Prostate gland (tissue), 2 donors: ENCODE measurements at regions not wholly inside any gene's neighbourhood (a gene's known extent, or its start where the extent isn't known, plus 50 kb on each side); places are given as distances from the start of the nearest gene placed in this dataset.
"Not testable (repeated sequence)": the region's sequence is repeated elsewhere in the genome, so short reads cannot be mapped to it uniquely, and the experiment has no call there.

Source experiments
- DNase-seq: peaks from one replicate; pipeline ENCODE4 v3.0.0-alpha.2; 2019; ENCODE audit warnings: low spot score
- H3K27ac ChIP-seq, 2 donors: fragments of 200-600 bp; sonication (generic); 2 replicates each; pipeline ENCODE4 v1.5.1; 2017 to 2019
- H3K27me3 ChIP-seq: fragments of 200-600 bp; sonication (generic); replicated peaks from 2 replicates; pipeline ENCODE4 v1.5.1; 2019; ENCODE audit not compliant: insufficient read depth
- H3K36me3 ChIP-seq, 2 donors: fragments of 200-600 bp; sonication (generic); 1 replicate in 1 of 2; 2 replicates in 1 of 2; pipeline versions ENCODE4 v1.5.1 to v1.8.1; 2017 to 2019
- H3K4me1 ChIP-seq: fragments of 200-600 bp; sonication (generic); replicated peaks from 2 replicates; pipeline ENCODE4 v1.5.1; 2019
- H3K4me3 ChIP-seq, 2 donors: fragments of 200-600 bp; sonication (generic); 2 replicates each; pipeline ENCODE4 v1.5.1; 2017 to 2019
- H3K9me3 ChIP-seq: fragments of 200-600 bp; sonication (generic); 2 replicates; pipeline ENCODE4 v1.5.1; 2017
- POLR2A ChIP-seq: fragments of 450-650 bp; IDR thresholded peaks from one replicate; pipeline ENCODE4 v1.6.1; 2016; ENCODE audit warnings: antibody characterized with exemption, mild to moderate bottlenecking
- POLR2AphosphoS5 ChIP-seq: sonication (generic); formaldehyde crosslinking; IDR thresholded peaks from one replicate; pipeline ENCODE4 v1.6.1; 2017; ENCODE audit warnings: antibody characterized with exemption
- WGBS: methylation state at CpG from one replicate; pipeline ENCODE4 v1.1.5; 2018; 5-methylcytosine and 5-hydroxymethylcytosine counted together
- intact Hi-C: fragments of 100-400 bp; cut with DNase I; formaldehyde crosslinking; loops from one replicate; pipeline ENCODE4 v1.14.2; 2022
- small RNA-seq, 2 donors: library from RNA; depleted of rRNA; stranded (forward); fragments of <200 nt; gene quantifications; one replicate each; pipeline ENCODE3, GENCODE V24; 2016
- TF ChIP-seq, protein P1 (sequence below), 4 experiments: fragments of 200-600 bp in 2 of 4; fragments of 450-650 bp in 2 of 4; sonication (generic) in 2 of 4; IDR thresholded peaks; 1 replicate in 3 of 4; 2 replicates in 1 of 4; pipeline ENCODE4 v1.5.1; 2016 to 2019; ENCODE audit warnings: antibody characterized with exemption in 4 of 4, mild to moderate bottlenecking in 2 of 4, moderate library complexity in 2 of 4

DNA sequence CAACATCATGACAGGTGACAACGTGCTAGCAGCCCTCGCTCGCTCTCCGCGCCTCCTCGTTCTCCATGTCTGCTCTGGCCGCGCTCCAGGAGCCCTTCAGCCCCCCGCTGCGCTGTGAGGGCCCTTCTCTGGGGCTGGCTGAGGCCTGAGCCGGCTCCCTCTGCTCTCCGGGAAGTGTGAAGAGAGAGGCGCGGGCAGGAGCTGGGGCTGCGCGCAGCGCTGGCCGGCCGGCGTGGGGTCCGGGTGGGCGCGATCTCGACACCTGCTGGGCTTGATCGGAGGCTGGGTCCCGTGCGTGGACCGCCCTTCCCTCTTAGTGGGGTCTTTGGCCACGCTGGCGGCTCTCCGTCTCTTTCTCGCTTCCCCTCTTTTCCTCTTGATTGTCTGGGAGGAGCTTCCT, 195.5 kb downstream of the ANKRD30BL start:
- no peak overlapping the region for H3K27ac ChIP-seq
- no peaks in the 10 kb centered on the region for H3K9me3 ChIP-seq
- DNase-seq, result no peak
- TF ChIP-seq, protein P1, sequence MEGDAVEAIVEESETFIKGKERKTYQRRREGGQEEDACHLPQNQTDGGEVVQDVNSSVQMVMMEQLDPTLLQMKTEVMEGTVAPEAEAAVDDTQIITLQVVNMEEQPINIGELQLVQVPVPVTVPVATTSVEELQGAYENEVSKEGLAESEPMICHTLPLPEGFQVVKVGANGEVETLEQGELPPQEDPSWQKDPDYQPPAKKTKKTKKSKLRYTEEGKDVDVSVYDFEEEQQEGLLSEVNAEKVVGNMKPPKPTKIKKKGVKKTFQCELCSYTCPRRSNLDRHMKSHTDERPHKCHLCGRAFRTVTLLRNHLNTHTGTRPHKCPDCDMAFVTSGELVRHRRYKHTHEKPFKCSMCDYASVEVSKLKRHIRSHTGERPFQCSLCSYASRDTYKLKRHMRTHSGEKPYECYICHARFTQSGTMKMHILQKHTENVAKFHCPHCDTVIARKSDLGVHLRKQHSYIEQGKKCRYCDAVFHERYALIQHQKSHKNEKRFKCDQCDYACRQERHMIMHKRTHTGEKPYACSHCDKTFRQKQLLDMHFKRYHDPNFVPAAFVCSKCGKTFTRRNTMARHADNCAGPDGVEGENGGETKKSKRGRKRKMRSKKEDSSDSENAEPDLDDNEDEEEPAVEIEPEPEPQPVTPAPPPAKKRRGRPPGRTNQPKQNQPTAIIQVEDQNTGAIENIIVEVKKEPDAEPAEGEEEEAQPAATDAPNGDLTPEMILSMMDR (IDR thresholded peaks at IDR 0.05), result no peak
- TF ChIP-seq POLR2AphosphoS5 (no peak), POLR2A (no peak)
- H3K27me3 ChIP-seq, result no peaks in the 10 kb centered on the region
- 93% methylated on average over 32 of the region's 32 CpGs for WGBS
- no peaks in the 10 kb centered on the region for H3K36me3 ChIP-seq
- H3K4me3 ChIP-seq, result no peak overlapping the region
- no peaks in the 10 kb centered on the region for H3K4me1 ChIP-seq
- intact Hi-C loops, result no loop called here

DNA sequence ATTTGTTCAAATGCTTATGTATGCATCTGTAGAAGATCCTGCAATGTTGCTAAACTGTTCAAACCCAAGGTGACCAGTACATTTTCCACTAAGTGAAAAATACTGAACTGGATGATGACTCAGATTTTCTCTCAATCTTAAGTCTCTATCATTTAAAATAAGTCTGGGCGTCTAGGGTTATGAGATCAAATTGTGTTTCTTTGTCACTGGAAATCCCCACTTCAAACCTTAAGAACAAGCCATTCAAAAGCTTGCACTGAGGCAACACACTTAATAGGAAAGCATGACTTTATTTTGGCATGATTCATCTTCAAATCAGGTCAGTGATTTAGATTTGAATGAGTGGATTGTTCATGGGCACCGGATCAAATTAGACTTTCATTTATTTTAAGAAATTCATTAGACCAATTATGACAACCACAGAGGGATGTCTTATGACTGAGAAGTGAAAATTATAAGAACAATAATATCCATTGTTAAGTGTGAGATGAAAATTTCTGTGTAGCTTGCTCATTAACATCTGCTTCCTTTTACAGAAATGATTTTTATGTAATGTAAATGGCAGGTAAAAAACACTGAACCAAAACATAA, 203.6 kb downstream of the ANKRD30BL start:
- H3K4me3 ChIP-seq, DNase-seq, H3K27ac ChIP-seq, H3K27me3 ChIP-seq, intact Hi-C loops, H3K4me1 ChIP-seq, H3K36me3 ChIP-seq, H3K9me3 ChIP-seq: not testable (repeated sequence)
- 65% methylated on average over 2 of the region's 2 CpGs for WGBS

DNA sequence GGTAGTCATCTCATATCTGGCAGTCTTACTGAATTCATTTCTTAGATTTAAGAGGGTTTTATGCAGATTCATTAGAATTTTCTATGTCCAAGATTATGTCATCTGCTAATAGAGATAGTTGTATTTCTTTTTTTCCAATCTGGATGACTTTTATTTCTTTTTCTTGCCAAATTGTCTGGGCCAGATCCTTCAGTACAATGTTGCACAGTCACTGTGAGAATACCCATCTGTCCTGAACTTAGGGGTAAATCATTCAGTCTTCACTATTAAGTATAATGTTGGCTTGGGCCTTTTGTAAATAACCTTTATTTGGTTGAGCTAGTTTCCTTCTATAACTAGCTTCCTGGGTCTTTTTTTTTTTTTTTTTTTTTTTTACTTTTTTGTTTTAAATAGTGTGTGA, 213.1 kb downstream of the ANKRD30BL start:
- H3K9me3 ChIP-seq, DNase-seq, H3K4me1 ChIP-seq, H3K4me3 ChIP-seq, H3K27me3 ChIP-seq, H3K36me3 ChIP-seq, H3K27ac ChIP-seq, intact Hi-C loops: not testable (repeated sequence)

DNA sequence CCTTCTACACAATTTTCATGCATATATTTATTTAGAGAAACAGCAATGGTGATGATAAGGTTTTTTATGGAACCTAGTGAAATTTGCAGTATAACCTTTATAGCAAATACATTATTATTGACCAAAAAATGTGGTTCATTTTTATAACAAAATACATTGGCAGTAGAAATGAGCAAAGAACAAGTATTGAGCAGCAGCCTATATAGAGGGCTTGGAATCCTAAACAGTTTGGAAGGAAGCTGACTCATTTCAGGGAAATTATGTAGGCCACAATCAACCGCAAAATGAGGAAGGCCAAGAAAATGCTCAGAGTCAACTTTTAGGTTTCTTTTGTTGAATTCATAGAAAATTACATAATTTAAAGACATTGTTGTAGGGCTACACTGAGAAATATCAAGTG, 238.5 kb downstream of the ANKRD30BL start:
- intact Hi-C loops, H3K4me1 ChIP-seq, DNase-seq: not testable (repeated sequence)

DNA sequence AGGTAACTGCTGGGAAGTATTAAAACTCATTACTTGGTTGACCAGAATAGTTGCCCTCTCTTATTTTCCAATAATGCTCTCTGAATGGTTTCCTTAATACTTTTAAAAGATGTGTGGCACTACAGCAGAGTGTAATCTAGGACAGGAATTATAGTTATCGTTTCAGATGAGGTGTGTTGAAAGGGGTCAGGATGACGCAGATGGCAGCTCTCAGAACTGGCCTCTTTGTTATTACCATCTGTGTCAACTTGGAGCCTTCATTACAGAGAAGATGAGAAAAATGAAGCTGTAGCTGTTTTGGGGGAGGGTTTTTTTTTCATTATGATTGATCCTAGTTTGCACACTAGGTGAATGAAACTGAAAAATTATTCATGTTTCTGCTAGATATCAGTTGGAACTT, 238.9 kb downstream of the ANKRD30BL start:
- H3K27me3 ChIP-seq, H3K4me1 ChIP-seq, H3K36me3 ChIP-seq, H3K9me3 ChIP-seq, DNase-seq, intact Hi-C loops, H3K27ac ChIP-seq, H3K4me3 ChIP-seq: not testable (repeated sequence)
- WGBS, result 67% methylated on average over 2 of the region's 2 CpGs

More for the DNA sequence above, 238.5 kb downstream of the ANKRD30BL start:
- not testable (repeated sequence) for H3K9me3 ChIP-seq, H3K27ac ChIP-seq, H3K27me3 ChIP-seq, H3K36me3 ChIP-seq, H3K4me3 ChIP-seq
- 71% methylated on average over 1 of the region's 1 CpG for WGBS

Small RNA genes lying in the stretch of these regions (small RNA-seq; reads per million reads assigned to genes)
- 0 reads per million in 2 donors for gene AC093787.1
